ENCODE measurements at regions not wholly inside any gene's neighbourhood (a gene's known extent, or its start where the extent isn't known, plus 50 kb on each side); places are given as distances from the start of the nearest gene placed in this dataset.

DNA sequence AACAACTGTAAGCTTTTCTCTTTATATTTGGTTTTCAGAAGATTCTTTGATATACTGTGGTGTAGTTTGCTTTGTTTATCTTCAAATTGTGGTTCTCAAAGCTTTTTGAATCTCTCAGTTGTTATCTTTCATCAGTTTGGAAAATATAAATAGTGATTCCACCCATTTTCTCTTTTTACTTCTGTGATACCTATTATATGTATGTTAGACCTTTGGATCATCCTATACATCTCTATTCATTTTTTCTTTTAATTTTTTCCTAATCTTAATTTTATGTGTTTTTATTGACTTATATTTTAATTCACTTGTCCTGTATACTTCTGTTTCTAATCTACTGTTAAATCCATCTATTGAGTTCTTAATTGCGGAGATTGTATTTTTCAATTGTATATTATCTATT, 160.7 kb upstream of the COL8A1 start:
- Histone ChIP-seq H3K27ac (ENCODE audit: control insufficient read depth, insufficient read depth) (no peak overlapping the region), H3K4me3 (no peak overlapping the region), H3K4me2 (ENCODE audit: control insufficient read depth, insufficient read depth) (no peak overlapping the region), H2AFZ (ENCODE audit: control insufficient read depth, low read depth, low read length) (no peak overlapping the region), H3K27me3 (replicated peaks in 1 of 2; ENCODE audit: control insufficient read depth in 2 of 2, insufficient read depth in 2 of 2, low read length in 1 of 2) (no peaks in the 10 kb centered on the region), H3K9me3 (replicated peaks; ENCODE audit: control insufficient read depth, insufficient read depth, low read length) (no peaks in the 10 kb centered on the region; the same call in 2 of the 3 replicates), H4K20me1 (ENCODE audit: control insufficient read depth, insufficient read depth) (no peaks in the 10 kb centered on the region), H3K4me1 (ENCODE audit: control insufficient read depth, insufficient read depth, low read length) (no peaks in the 10 kb centered on the region), H3K36me3 (ENCODE audit: control insufficient read depth in 2 of 2, insufficient read depth in 2 of 2, low read length in 1 of 2) (no peaks in the 10 kb centered on the region), H3K9ac (ENCODE audit: control insufficient read depth, insufficient read depth, low read length) (no peak overlapping the region), H3K79me2 (ENCODE audit: control insufficient read depth, insufficient read depth, low read length) (no peaks in the 10 kb centered on the region)
- no peak for FAIRE-seq
- ChIA-PET CTCF (no interaction called here), RAD21 (ENCODE audit: unreplicated experiment) (no interaction called here), SMC1A (ENCODE audit: uncharacterized antibody, unreplicated experiment) (no interaction called here), POLR2A (no interaction called here)
- TF ChIP-seq ATF2 (IDR thresholded peaks at IDR 0.05; ENCODE audit: low read length) (no peak), NFIC (IDR thresholded peaks at IDR 0.05; ENCODE audit: low read depth, low read length) (no peak), NFYB (IDR thresholded peaks at IDR 0.05; ENCODE audit: insufficient read depth, low read depth, low read length) (no peak)
- TF ChIP-seq, protein P1, sequence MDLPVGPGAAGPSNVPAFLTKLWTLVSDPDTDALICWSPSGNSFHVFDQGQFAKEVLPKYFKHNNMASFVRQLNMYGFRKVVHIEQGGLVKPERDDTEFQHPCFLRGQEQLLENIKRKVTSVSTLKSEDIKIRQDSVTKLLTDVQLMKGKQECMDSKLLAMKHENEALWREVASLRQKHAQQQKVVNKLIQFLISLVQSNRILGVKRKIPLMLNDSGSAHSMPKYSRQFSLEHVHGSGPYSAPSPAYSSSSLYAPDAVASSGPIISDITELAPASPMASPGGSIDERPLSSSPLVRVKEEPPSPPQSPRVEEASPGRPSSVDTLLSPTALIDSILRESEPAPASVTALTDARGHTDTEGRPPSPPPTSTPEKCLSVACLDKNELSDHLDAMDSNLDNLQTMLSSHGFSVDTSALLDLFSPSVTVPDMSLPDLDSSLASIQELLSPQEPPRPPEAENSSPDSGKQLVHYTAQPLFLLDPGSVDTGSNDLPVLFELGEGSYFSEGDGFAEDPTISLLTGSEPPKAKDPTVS (IDR thresholded peaks at IDR 0.05; ENCODE audit: low read depth, low read length): no peak
- BruUV-seq (replicated peaks): no TSS peak
- ATAC-seq: no peak
- intact Hi-C loops (cut with micrococcal nuclease; ENCODE audit: unreplicated experiment) (no loop called here), in situ Hi-C loops (cut with MboI) (no loop called here)
- DNase-seq (ENCODE audit: low read depth, low spot score): no peak
- WGBS (ENCODE audit: insufficient coverage, insufficient replicate concordance, low lambda C conversion rate, missing lambda C conversion rate): 0% methylated on average over 1 of the region's 1 CpG

DNA sequence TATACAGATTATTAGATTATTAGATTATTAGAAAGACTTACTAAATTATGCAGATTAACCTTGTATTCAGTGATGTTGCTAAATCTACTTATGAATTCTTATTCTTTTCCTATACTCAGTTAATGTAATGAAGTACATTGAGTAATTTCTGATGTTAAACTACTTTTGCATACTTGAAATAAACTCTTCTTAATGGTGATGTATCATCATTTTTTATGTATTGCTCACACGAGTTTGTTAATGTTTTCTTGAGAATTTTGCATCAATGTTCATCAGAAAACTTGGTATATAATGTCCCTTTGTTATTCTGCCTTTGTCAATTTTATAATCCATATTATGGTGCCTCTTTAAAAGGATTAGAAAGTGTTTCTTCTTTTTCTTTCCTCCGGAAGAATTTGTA, 163.2 kb upstream of the COL8A1 start:
- no peak overlapping the region for H3K4me3 ChIP-seq
- ChIA-PET RAD21 (ENCODE audit: unreplicated experiment) (no interaction called here), SMC1A (ENCODE audit: uncharacterized antibody, unreplicated experiment) (no interaction called here), POLR2A (no interaction called here), CTCF (no interaction called here)
- H3K27ac ChIP-seq (ENCODE audit: control insufficient read depth, insufficient read depth): no peak overlapping the region
- intact Hi-C loops (cut with micrococcal nuclease; ENCODE audit: unreplicated experiment): no loop called here
- H3K9ac ChIP-seq (ENCODE audit: control insufficient read depth, insufficient read depth, low read length): no peak overlapping the region
- no peak overlapping the region for H3K4me2 ChIP-seq (ENCODE audit: control insufficient read depth, insufficient read depth)
- 68% methylated on average over 2 of the region's 2 CpGs for whole genome bisulfite sequencing (ENCODE audit: insufficient coverage, insufficient replicate concordance, low lambda C conversion rate, missing lambda C conversion rate)
- no peaks in the 10 kb centered on the region for H4K20me1 ChIP-seq (ENCODE audit: control insufficient read depth, insufficient read depth)
- H3K27me3 ChIP-seq (replicated peaks in 1 of 2; ENCODE audit: control insufficient read depth in 2 of 2, insufficient read depth in 2 of 2, low read length in 1 of 2): no peaks in the 10 kb centered on the region
- DNase-seq (ENCODE audit: low read depth, low spot score) (no peak), ATAC-seq (no peak), FAIRE-seq (no peak)
- no peaks in the 10 kb centered on the region for H3K36me3 ChIP-seq (ENCODE audit: control insufficient read depth in 2 of 2, insufficient read depth in 2 of 2, low read length in 1 of 2)
- H3K79me2 ChIP-seq (ENCODE audit: control insufficient read depth, insufficient read depth, low read length): no peaks in the 10 kb centered on the region
- no peaks in the 10 kb centered on the region; the same call in 1 of the 2 replicates for H3K4me1 ChIP-seq (ENCODE audit: control insufficient read depth, insufficient read depth, low read length)
- no peaks in the 10 kb centered on the region; the same call in 2 of the 3 replicates for H3K9me3 ChIP-seq (replicated peaks; ENCODE audit: control insufficient read depth, insufficient read depth, low read length)
- H2AFZ ChIP-seq (ENCODE audit: control insufficient read depth, low read depth, low read length): no peak overlapping the region
- no TSS peak for BruUV-seq (replicated peaks)
- in situ Hi-C loops (cut with MboI): no loop called here
- TF ChIP-seq, protein P2, sequence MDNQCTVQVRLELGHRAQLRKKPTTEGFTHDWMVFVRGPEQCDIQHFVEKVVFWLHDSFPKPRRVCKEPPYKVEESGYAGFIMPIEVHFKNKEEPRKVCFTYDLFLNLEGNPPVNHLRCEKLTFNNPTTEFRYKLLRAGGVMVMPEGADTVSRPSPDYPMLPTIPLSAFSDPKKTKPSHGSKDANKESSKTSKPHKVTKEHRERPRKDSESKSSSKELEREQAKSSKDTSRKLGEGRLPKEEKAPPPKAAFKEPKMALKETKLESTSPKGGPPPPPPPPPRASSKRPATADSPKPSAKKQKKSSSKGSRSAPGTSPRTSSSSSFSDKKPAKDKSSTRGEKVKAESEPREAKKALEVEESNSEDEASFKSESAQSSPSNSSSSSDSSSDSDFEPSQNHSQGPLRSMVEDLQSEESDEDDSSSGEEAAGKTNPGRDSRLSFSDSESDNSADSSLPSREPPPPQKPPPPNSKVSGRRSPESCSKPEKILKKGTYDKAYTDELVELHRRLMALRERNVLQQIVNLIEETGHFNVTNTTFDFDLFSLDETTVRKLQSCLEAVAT (IDR thresholded peaks at IDR 0.05): no peak
- TF ChIP-seq ZNF274 (IDR thresholded peaks at IDR 0.05; ENCODE audit: insufficient read depth, insufficient read length) (no peak), POLR2AphosphoS2 (IDR thresholded peaks at IDR 0.05; ENCODE audit: low read depth, low read length) (no peak), MTA2 (IDR thresholded peaks at IDR 0.05; ENCODE audit: low read depth) (no peak), SMARCA5 (IDR thresholded peaks at IDR 0.05) (no peak), SP1 (IDR thresholded peaks at IDR 0.05; ENCODE audit: low read depth, low read length) (no peak), NFXL1 (IDR thresholded peaks at IDR 0.05; ENCODE audit: borderline replicate concordance) (no peak), ATF2 (IDR thresholded peaks at IDR 0.05; ENCODE audit: low read length) (no peak)
- TF ChIP-seq, protein P1 (IDR thresholded peaks at IDR 0.05; ENCODE audit: low read depth, low read length): no peak
